Thyroid gland (tissue), 4 donors: ENCODE measurements at regions not wholly inside any gene's neighbourhood (a gene's known extent, or its start where the extent isn't known, plus 50 kb on each side); places are given as distances from the start of the nearest gene placed in this dataset.

ENCODE experiments used
- CTCF ChIP-seq, 6 experiments: fragments of 200-600 bp in 3 of 6; fragments of 450-650 bp in 3 of 6; sonication (generic) in 3 of 6; IDR thresholded peaks; one replicate each; pipeline ENCODE4 v1.5.1; 2016 to 2019; ENCODE audit warnings: antibody characterized with exemption in 6 of 6, mild to moderate bottlenecking in 2 of 6, inconsistent platforms in 1 of 6, moderate library complexity in 1 of 6
- POLR2A ChIP-seq, 2 donors: fragments of 450-650 bp; IDR thresholded peaks; one replicate each; pipeline ENCODE4 v1.6.1; 2017; ENCODE audit warnings: antibody characterized with exemption in 2 of 2, mild to moderate bottlenecking in 2 of 2, moderate library complexity in 1 of 2

GRCh38 chr13:39847336-39847735, 191.9 kb downstream of the COG6 start:
- no peak for TF ChIP-seq CTCF (IDR thresholded peaks at IDR 0.05)
- TF ChIP-seq POLR2A (IDR thresholded peaks at IDR 0.05) = no peak
